Lung (tissue), 11 donors: ENCODE measurements at regions not wholly inside any gene's neighbourhood (a gene's known extent, or its start where the extent isn't known, plus 50 kb on each side); places are given as distances from the start of the nearest gene placed in this dataset.

Experiments
- ATAC-seq: fragments of 200-7000 bp; cut with Tn5 transposase; one replicate; pipeline ENCODE4 v1.9.1; 2020; ENCODE audit warnings: moderate number of reproducible peaks; ENCODE audit not compliant: insufficient read depth, low FRiP score
- DNase-seq, 3 donors: peaks; one replicate each; pipeline ENCODE4 v3.0.0-alpha.2; 2013 to 2017
- H3K27ac ChIP-seq, 2 donors: one replicate each; pipeline ENCODE4 v1.5.1; 2013; ENCODE audit warnings: mild to moderate bottlenecking in 2 of 2, moderate library complexity in 2 of 2, control low read depth in 1 of 2, inconsistent platforms in 1 of 2, low read depth in 1 of 2, low read length in 1 of 2
- H3K27me3 ChIP-seq, 3 donors: one replicate each; pipeline ENCODE4 v1.5.1; 2013; ENCODE audit warnings: low read length in 2 of 3; ENCODE audit not compliant: control insufficient read depth in 3 of 3, insufficient read depth in 3 of 3
- H3K36me3 ChIP-seq, 4 donors: one replicate each; pipeline ENCODE4 v1.5.1; 2013; ENCODE audit warnings: low read length in 4 of 4, mild to moderate bottlenecking in 1 of 4, moderate library complexity in 1 of 4; ENCODE audit not compliant: control insufficient read depth in 4 of 4, insufficient read depth in 4 of 4
- H3K4me1 ChIP-seq, 5 donors: one replicate each; pipeline ENCODE4 v1.5.1; 2013; ENCODE audit warnings: low read length in 5 of 5, mild to moderate bottlenecking in 2 of 5, moderate library complexity in 1 of 5; ENCODE audit not compliant: control insufficient read depth in 5 of 5, insufficient read depth in 5 of 5
- H3K4me3 ChIP-seq: one replicate; pipeline ENCODE4 v1.5.1; 2013; ENCODE audit warnings: mild to moderate bottlenecking, control low read depth, moderate library complexity
- H3K9ac ChIP-seq, 2 donors: one replicate each; pipeline ENCODE4 v1.5.1; 2013; ENCODE audit warnings: low read length in 2 of 2, control low read depth in 1 of 2; ENCODE audit not compliant: insufficient read depth in 1 of 2
- H3K9me3 ChIP-seq, 4 donors: one replicate each; pipeline ENCODE4 v1.5.1; 2013; ENCODE audit warnings: low read length in 3 of 4, mild to moderate bottlenecking in 1 of 4, moderate library complexity in 1 of 4; ENCODE audit not compliant: control insufficient read depth in 4 of 4, insufficient read depth in 3 of 4
- WGBS, 2 donors: extraction: QIAGEN DNeasy Blood & Tissue Kit; methylation state at CpG; one replicate each; pipeline ENCODE4 v1.1.7; 2013; 5-methylcytosine and 5-hydroxymethylcytosine counted together
- TF ChIP-seq, protein P1 (sequence below): IDR thresholded peaks from 2 replicates; pipeline ENCODE4 v1.5.1; 2012; ENCODE audit warnings: mild to moderate bottlenecking; ENCODE audit errors: control extremely low read depth, extremely low read depth
- donor health status: control.
- donor health status: control.
- donor health status: Bipolar disorder and iron deficiency.
- donor health status: healthy.
- donor health status: DM: yes; HTN: yes; CAD: no.

DNA sequence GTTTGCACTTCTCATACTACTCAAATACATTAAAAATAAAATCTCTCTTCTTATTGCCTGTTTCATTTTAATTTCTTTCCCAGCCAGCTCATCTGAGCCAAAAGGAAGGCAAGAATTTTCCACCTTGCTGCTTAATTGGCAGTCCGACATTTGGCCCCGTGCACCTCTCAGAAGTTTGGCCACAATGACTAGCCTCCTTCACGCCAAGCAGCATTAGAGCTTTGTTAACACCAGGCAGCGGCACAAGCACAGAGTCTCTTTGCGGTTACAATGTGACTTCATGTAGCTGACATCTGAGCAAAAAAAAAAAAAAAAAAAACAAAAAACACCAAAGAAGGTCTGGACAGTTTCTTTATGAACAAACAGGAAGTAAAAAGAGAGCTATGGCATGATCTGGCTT is 248.9 kb downstream of the OSR1 start:
- no peaks in the 10 kb centered on the region for H3K36me3 ChIP-seq
- ATAC-seq: no peak
- H3K9me3 ChIP-seq: no peaks in the 10 kb centered on the region
- H3K9ac ChIP-seq: no peak overlapping the region
- TF ChIP-seq, protein P1, sequence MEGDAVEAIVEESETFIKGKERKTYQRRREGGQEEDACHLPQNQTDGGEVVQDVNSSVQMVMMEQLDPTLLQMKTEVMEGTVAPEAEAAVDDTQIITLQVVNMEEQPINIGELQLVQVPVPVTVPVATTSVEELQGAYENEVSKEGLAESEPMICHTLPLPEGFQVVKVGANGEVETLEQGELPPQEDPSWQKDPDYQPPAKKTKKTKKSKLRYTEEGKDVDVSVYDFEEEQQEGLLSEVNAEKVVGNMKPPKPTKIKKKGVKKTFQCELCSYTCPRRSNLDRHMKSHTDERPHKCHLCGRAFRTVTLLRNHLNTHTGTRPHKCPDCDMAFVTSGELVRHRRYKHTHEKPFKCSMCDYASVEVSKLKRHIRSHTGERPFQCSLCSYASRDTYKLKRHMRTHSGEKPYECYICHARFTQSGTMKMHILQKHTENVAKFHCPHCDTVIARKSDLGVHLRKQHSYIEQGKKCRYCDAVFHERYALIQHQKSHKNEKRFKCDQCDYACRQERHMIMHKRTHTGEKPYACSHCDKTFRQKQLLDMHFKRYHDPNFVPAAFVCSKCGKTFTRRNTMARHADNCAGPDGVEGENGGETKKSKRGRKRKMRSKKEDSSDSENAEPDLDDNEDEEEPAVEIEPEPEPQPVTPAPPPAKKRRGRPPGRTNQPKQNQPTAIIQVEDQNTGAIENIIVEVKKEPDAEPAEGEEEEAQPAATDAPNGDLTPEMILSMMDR: no peak
- no peak for DNase-seq
- no peaks in the 10 kb centered on the region for H3K27me3 ChIP-seq
- peaks cover 0 to 3% (median 0%) of the 10 kb centered on the region in 5 donors for H3K4me1 ChIP-seq
- WGBS, 2 donors: 91 to 92% methylated on average over 5 of the region's 5 CpGs
- H3K27ac ChIP-seq: no peak overlapping the region
- H3K4me3 ChIP-seq: no peak overlapping the region

DNA sequence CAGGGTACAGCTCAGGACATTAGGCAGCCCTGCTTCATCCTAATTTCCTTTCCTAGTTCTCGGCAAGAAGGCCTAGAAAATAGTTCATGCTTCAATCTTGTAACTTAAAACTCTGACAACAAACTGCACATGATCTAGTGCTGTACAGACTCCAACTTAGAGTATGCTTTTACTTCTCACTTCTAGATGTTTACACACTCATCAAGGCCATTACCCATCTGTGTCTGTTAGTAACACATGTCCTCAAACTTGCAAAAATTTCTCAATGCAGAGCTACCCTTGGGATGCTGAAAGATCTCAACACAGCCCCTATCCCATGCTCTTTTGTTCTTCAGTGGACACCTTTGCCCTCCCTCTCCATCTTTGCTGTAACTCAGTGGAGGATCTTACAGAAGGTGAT is 252.0 kb downstream of the OSR1 start:
- WGBS, 2 donors: 65 to 83% methylated on average over 1 of the region's 1 CpG
- no peak overlapping the region for H3K9ac ChIP-seq
- H3K4me1 ChIP-seq: peaks cover 0 to 3% (median 0%) of the 10 kb centered on the region in 5 donors
- no peak overlapping the region for H3K4me3 ChIP-seq
- no peaks in the 10 kb centered on the region for H3K27me3 ChIP-seq
- H3K36me3 ChIP-seq: no peaks in the 10 kb centered on the region
- DNase-seq (no peak), ATAC-seq (no peak)
- H3K9me3 ChIP-seq: no peaks in the 10 kb centered on the region
- TF ChIP-seq, protein P1: no peak
- H3K27ac ChIP-seq: no peak overlapping the region

DNA sequence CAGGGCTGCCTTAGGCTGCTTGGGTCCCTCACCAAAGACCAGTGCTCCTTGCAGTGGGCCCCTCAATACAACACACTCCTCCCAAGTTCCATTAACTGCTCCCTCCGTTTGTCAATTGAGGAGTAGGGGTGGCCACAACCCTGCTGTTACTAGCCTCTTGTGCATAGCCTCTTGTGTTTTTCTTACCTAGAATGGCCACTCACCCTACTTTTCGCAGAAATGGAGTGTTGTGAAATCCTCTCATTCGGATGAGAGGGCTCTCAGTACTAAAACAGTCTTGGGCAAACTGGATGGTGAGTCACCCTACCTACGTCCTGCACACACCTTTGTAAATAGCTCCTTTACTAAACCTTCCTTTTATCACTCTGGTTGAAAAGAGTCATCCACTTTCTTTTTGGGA is 253.9 kb downstream of the OSR1 start:
- DNase-seq: peak in 1 of 3 donors; percentile 38
- 62 to 83% methylated on average over 4 of the region's 4 CpGs for WGBS, 2 donors
- no peak overlapping the region for H3K4me3 ChIP-seq
- H3K9me3 ChIP-seq: no peaks in the 10 kb centered on the region
- H3K27me3 ChIP-seq: no peaks in the 10 kb centered on the region
- TF ChIP-seq, protein P1: no peak
- H3K9ac ChIP-seq: no peak overlapping the region
- peaks cover 0 to 7% (median 0%) of the 10 kb centered on the region in 5 donors for H3K4me1 ChIP-seq
- H3K36me3 ChIP-seq: no peaks in the 10 kb centered on the region
- peak overlapping the region in 1 of 2 donors; percentile 59 for H3K27ac ChIP-seq
- ATAC-seq: peak; percentile 56
